GM12874 (cell line): ENCODE measurements at regions not wholly inside any gene's neighbourhood (a gene's known extent, or its start where the extent isn't known, plus 50 kb on each side); places are given as distances from the start of the nearest gene placed in this dataset.

Experiments
- CTCF ChIP-seq: IDR thresholded peaks from 2 replicates; pipeline ENCODE4 v1.5.1; 2011; ENCODE audit warnings: low read depth, mild to moderate bottlenecking, control low read depth, low read length, moderate library complexity; ENCODE audit not compliant: insufficient read depth

GRCh38 chr13:105349082-105349723 is 1186.3 kb downstream of the EFNB2 start:
- no peak for TF ChIP-seq CTCF

- TF ChIP-seq CTCF: no peak
Measured at GRCh38 chr13:105346141-105346775, 1189.2 kb downstream of the EFNB2 start.

GRCh38 chr13:105345730-105346129 is 1189.7 kb downstream of the EFNB2 start:
- no peak for TF ChIP-seq CTCF

GRCh38 chr13:105345131-105345530 is 1190.3 kb downstream of the EFNB2 start:
- no peak for TF ChIP-seq CTCF

GRCh38 chr13:105343134-105343806 is 1192.2 kb downstream of the EFNB2 start:
- TF ChIP-seq CTCF: no peak

- TF ChIP-seq CTCF: no peak
Measured at GRCh38 chr13:105342281-105342820, 1193.1 kb downstream of the EFNB2 start.

- no peak for TF ChIP-seq CTCF
Measured at GRCh38 chr13:105341758-105342157, 1193.7 kb downstream of the EFNB2 start.
